Brain microvascular endothelial cell (primary cell): ENCODE measurements at regions not wholly inside any gene's neighbourhood (a gene's known extent, or its start where the extent isn't known, plus 50 kb on each side); places are given as distances from the start of the nearest gene placed in this dataset.

Experiments
- DNase-seq: peaks from one replicate; pipeline ENCODE4 v3.0.0-alpha.2; 2020
- H3K27ac ChIP-seq: fragments of 250-450 bp; sonication (Bioruptor Pico); 2 replicates; pipeline ENCODE4 v1.5.1; 2020; ENCODE audit warnings: mild to moderate bottlenecking, moderate library complexity
- H3K27me3 ChIP-seq: fragments of 250-450 bp; sonication (Bioruptor Pico); replicated peaks from 2 replicates; pipeline ENCODE4 v1.5.1; 2020; ENCODE audit warnings: mild to moderate bottlenecking
- H3K36me3 ChIP-seq: fragments of 250-450 bp; sonication (Bioruptor Pico); replicated peaks from 2 replicates; pipeline ENCODE4 v1.5.1; 2020; ENCODE audit warnings: mild to moderate bottlenecking
- H3K4me3 ChIP-seq: 2 replicates; pipeline ENCODE4 v1.5.1; 2011; ENCODE audit warnings: low read depth, mild to moderate bottlenecking, control low read depth, low read length, moderate library complexity
- in situ Hi-C: cut with HindIII; loops from 2 replicates; pipeline ENCODE4 v1.10.0; 2017; ENCODE audit warnings: low sequenced_read_pairs, low pct_ligation_motif_present
- TF ChIP-seq, protein P1 (sequence below): IDR thresholded peaks from 2 replicates; pipeline ENCODE4 v1.5.1; 2011; ENCODE audit warnings: low read depth, mild to moderate bottlenecking, moderate library complexity, low read length, control low read depth, inconsistent platforms; ENCODE audit errors: missing control alignments

GRCh38 chr4:11216520-11216919 is 212.2 kb downstream of the HS3ST1 start:
- Histone ChIP-seq H3K4me3 (no peak overlapping the region), H3K36me3 (no peaks in the 10 kb centered on the region), H3K27me3 (no peaks in the 10 kb centered on the region), H3K27ac (no peak overlapping the region)
- DNase-seq: no peak
- TF ChIP-seq, protein P1, sequence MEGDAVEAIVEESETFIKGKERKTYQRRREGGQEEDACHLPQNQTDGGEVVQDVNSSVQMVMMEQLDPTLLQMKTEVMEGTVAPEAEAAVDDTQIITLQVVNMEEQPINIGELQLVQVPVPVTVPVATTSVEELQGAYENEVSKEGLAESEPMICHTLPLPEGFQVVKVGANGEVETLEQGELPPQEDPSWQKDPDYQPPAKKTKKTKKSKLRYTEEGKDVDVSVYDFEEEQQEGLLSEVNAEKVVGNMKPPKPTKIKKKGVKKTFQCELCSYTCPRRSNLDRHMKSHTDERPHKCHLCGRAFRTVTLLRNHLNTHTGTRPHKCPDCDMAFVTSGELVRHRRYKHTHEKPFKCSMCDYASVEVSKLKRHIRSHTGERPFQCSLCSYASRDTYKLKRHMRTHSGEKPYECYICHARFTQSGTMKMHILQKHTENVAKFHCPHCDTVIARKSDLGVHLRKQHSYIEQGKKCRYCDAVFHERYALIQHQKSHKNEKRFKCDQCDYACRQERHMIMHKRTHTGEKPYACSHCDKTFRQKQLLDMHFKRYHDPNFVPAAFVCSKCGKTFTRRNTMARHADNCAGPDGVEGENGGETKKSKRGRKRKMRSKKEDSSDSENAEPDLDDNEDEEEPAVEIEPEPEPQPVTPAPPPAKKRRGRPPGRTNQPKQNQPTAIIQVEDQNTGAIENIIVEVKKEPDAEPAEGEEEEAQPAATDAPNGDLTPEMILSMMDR: no peak
- in situ Hi-C loops: no loop called here

GRCh38 chr4:11214281-11214680 is 214.4 kb downstream of the HS3ST1 start:
- Histone ChIP-seq H3K4me3 (no peak overlapping the region), H3K27me3 (no peaks in the 10 kb centered on the region), H3K36me3 (no peaks in the 10 kb centered on the region), H3K27ac (no peak overlapping the region)
- DNase-seq: no peak
- in situ Hi-C loops: no loop called here
- TF ChIP-seq, protein P1: no peak

- in situ Hi-C loops: no loop called here
- Histone ChIP-seq H3K27me3 (no peaks in the 10 kb centered on the region), H3K27ac (no peak overlapping the region), H3K4me3 (no peak overlapping the region), H3K36me3 (no peaks in the 10 kb centered on the region)
- DNase-seq: no peak
- TF ChIP-seq, protein P1: no peak
These were observed 218.9 kb downstream of the HS3ST1 start for GRCh38 chr4:11209826-11210225.

- DNase-seq: no peak
- in situ Hi-C loops: no loop called here
These were observed 227.4 kb downstream of the HS3ST1 start for GRCh38 chr4:11201256-11201655.

DNA sequence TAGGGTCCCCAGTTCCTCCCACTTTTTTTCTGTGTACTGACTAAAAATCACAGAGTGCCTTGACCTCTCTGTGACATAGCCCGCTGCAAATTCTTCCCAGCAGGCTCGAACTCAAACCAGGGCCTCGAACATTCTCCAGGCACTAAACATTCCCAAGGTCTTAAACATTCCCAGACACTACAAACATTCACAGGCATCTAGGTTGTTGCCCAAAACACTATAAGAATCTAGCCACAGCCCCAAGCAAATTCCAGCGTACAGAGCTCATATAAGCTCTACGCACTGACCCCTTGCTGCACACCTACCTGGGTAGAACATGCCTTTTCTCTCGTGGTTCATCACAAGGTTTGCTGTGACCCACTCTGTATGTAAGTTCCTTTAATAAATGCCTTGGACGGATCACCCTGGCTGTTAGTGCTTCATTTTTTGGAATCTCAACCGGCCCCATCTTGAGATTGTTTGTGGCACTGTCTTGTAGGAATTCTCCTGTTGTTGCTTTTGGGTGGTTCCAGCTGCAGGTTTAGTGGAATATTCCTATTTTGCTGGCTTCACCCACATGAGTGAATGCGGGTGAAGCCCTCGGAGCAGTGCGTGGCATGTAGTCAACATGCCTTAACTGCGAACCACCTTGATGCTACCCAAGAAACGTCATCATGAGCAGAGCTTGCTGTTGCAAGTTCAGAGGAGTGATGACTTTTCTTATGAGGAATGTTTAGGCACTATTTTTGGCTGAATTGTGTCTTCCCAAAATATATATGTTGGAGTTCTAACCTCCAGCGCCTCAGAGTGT is 230.0 kb downstream of the HS3ST1 start:
- Histone ChIP-seq H3K27ac (no peak overlapping the region), H3K27me3 (no peaks in the 10 kb centered on the region), H3K36me3 (no peaks in the 10 kb centered on the region), H3K4me3 (no peak overlapping the region)
- no peak for DNase-seq
- TF ChIP-seq, protein P1: no peak
- in situ Hi-C loops: no loop called here

More at GRCh38 chr4:11201256-11201655, 227.4 kb downstream of the HS3ST1 start:
- no peak overlapping the region for H3K27ac ChIP-seq
- H3K27me3 ChIP-seq: no peaks in the 10 kb centered on the region
- no peaks in the 10 kb centered on the region for H3K36me3 ChIP-seq
- no peak overlapping the region for H3K4me3 ChIP-seq
- TF ChIP-seq, protein P1: no peak
